GM12878 (cell line): ENCODE measurements at regions not wholly inside any gene's neighbourhood (a gene's known extent, or its start where the extent isn't known, plus 50 kb on each side); places are given as distances from the start of the nearest gene placed in this dataset.

ENCODE experiments used
- ATAC-seq: fragments of 200-7000 bp; cut with Tn5 transposase; 3 replicates; pipeline ENCODE4 v1.9.1; 2020; ENCODE audit warnings: mild to moderate bottlenecking, moderate library complexity
- BruUV-seq: library from RNA; stranded (reverse); fragments of 400-500 nt; replicated peaks from 2 replicates; lab custom pipeline; 2021; lab: Mats Ljungman, UMichigan
- CTCF ChIA-PET: fragments of 300-600 bp; sonication (Branson Sonifier 250); formaldehyde crosslinking; extraction: SDS; loops from one replicate; lab custom pipeline; 2021; ENCODE audit warnings: inconsistent platforms; lab: Yijun Ruan, JAX
- POLR2A ChIA-PET: fragments of 350-600 bp; formaldehyde crosslinking; extraction: SDS; loops from one replicate; lab custom pipeline; 2021; ENCODE audit warnings: inconsistent platforms; lab: Charles Lee
- RAD21 ChIA-PET: fragments of 300-600 bp; sonication (Branson Sonifier 250); formaldehyde crosslinking; loops from one replicate; lab custom pipeline; 2023; ENCODE audit warnings: antibody characterized with exemption; ENCODE audit not compliant: unreplicated experiment; lab: Charles Lee
- SMC1A ChIA-PET: fragments of 300-600 bp; sonication (Branson Sonifier 250); formaldehyde crosslinking; loops from one replicate; lab custom pipeline; 2023; ENCODE audit not compliant: unreplicated experiment, uncharacterized antibody; lab: Charles Lee
- DNase-seq: peaks from one replicate; pipeline ENCODE4 v3.0.0-alpha.2; 2011; ENCODE audit warnings: low read depth, low spot score
- FAIRE-seq: peaks from 3 replicates; lab custom pipeline; 2011; peaks lifted over from hg19 to GRCh38; lab: Jason Lieb, UNC
- H2AFZ ChIP-seq: 2 replicates; pipeline ENCODE4 v1.6.0; 2011; ENCODE audit warnings: low read depth, low read length, control low read depth; ENCODE audit not compliant: control insufficient read depth
- H3K27ac ChIP-seq: 2 replicates; pipeline ENCODE4 v1.5.1; 2011; ENCODE audit warnings: control low read depth; ENCODE audit not compliant: control insufficient read depth, insufficient read depth
- H3K27me3 ChIP-seq, 2 experiments: replicated peaks in 1 of 2; 2 replicates each; pipeline versions ENCODE4 v1.6.0 to v1.6.1; 2011; ENCODE audit warnings: low read length in 1 of 2; ENCODE audit not compliant: control insufficient read depth in 2 of 2, insufficient read depth in 2 of 2
- H3K36me3 ChIP-seq, 2 experiments: 2 replicates each; pipeline ENCODE4 v1.5.1; 2011; ENCODE audit warnings: low read length in 1 of 2; ENCODE audit not compliant: control insufficient read depth in 2 of 2, insufficient read depth in 2 of 2
- H3K4me1 ChIP-seq: 2 replicates; pipeline ENCODE4 v1.6.1; 2011; ENCODE audit warnings: mild to moderate bottlenecking, low read length, moderate library complexity, mixed read lengths; ENCODE audit not compliant: control insufficient read depth, insufficient read depth
- H3K4me2 ChIP-seq: 2 replicates; pipeline ENCODE4 v1.6.0; 2011; ENCODE audit warnings: control low read depth; ENCODE audit not compliant: control insufficient read depth, insufficient read depth
- H3K4me3 ChIP-seq: fragments of 200-600 bp; sonication (generic); 2 replicates; pipeline ENCODE4 v1.5.1; 2016
- H3K79me2 ChIP-seq: 2 replicates; pipeline ENCODE4 v1.6.0; 2011; ENCODE audit warnings: low read length; ENCODE audit not compliant: control insufficient read depth, insufficient read depth
- H3K9ac ChIP-seq: 2 replicates; pipeline ENCODE4 v1.8.0; 2011; ENCODE audit warnings: low read length, control low read depth, mixed read lengths; ENCODE audit not compliant: control insufficient read depth, insufficient read depth
- H3K9me3 ChIP-seq: replicated peaks from 3 replicates; pipeline ENCODE4 v1.5.1; 2011; ENCODE audit warnings: mild to moderate bottlenecking, low read length; ENCODE audit not compliant: control insufficient read depth, insufficient read depth
- H4K20me1 ChIP-seq: 2 replicates; pipeline ENCODE4 v1.6.0; 2011; ENCODE audit not compliant: control insufficient read depth, insufficient read depth
- SUZ12 ChIP-seq: fragments of 200-600 bp; sonication (generic); IDR thresholded peaks from one replicate; pipeline ENCODE4 v1.6.1; 2018; ENCODE audit warnings: antibody characterized with exemption, mild to moderate bottlenecking; ENCODE audit not compliant: unreplicated experiment
- TARDBP ChIP-seq: IDR thresholded peaks from 2 replicates; pipeline ENCODE4 v1.6.1; 2016; ENCODE audit warnings: borderline replicate concordance
- WGBS: methylation state at CpG from one replicate; pipeline ENCODE4 v1.1.6; 2016; ENCODE audit warnings: low lambda C conversion rate; ENCODE audit not compliant: insufficient replicate concordance, insufficient coverage; ENCODE audit errors: missing lambda C conversion rate; 5-methylcytosine and 5-hydroxymethylcytosine counted together
- in situ Hi-C: fragments of 300-500 bp; cut with MboI; formaldehyde crosslinking; loops from 9 replicates; pipeline ENCODE4 v1.14.3; 2018; ENCODE audit warnings: mixed read lengths
- intact Hi-C: fragments of 100-400 bp; cut with micrococcal nuclease; formaldehyde crosslinking; loops from one replicate; pipeline ENCODE4 v1.14.2; 2022; ENCODE audit not compliant: unreplicated experiment

- ChIA-PET RAD21 (no interaction called here), CTCF (interaction anchor here (0.6 to 0.7 kb wide), 2 partner anchors 23 to 244 kb away, joined by 3 read pairs; no protein-coding TSS in a partner anchor), POLR2A (no interaction called here), SMC1A (no interaction called here)
- peaks cover 16% of the 10 kb centered on the region for H3K4me1 ChIP-seq
- H3K4me2 ChIP-seq = no peak overlapping the region
- no peaks in the 10 kb centered on the region for H3K79me2 ChIP-seq
- no peaks in the 10 kb centered on the region for H3K9me3 ChIP-seq
- in situ Hi-C loops = loop anchor here (10.0 kb wide), 1 partner anchor 317 kb away; no protein-coding TSS in a partner anchor
- no peaks in the 10 kb centered on the region for H3K36me3 ChIP-seq
- no peak overlapping the region for H3K4me3 ChIP-seq
- intact Hi-C loops = loop anchor here (10.0 kb wide), 1 partner anchor 283 kb away; no protein-coding TSS in a partner anchor
- TF ChIP-seq TARDBP = no peak
- ATAC-seq = no peak
- no peak overlapping the region for H2AFZ ChIP-seq
- 2% methylated on average over 2 of the region's 2 CpGs for WGBS
- H3K27me3 ChIP-seq = no peaks in the 10 kb centered on the region
- BruUV-seq = no TSS peak
- H3K27ac ChIP-seq = no peak overlapping the region
- no peak for FAIRE-seq
- no peak for DNase-seq
- H3K9ac ChIP-seq = no peak overlapping the region
- H4K20me1 ChIP-seq = no peaks in the 10 kb centered on the region
These were observed 57.0 kb upstream of the C3orf80 start for GRCh38 chr3:160168246-160168645.

- ChIA-PET CTCF (no interaction called here), RAD21 (no interaction called here), SMC1A (no interaction called here), POLR2A (interaction anchor here (0.6 kb wide), 1 partner anchor 265 kb away, joined by 4 read pairs; no protein-coding TSS in a partner anchor)
- ATAC-seq (no peak), DNase-seq (no peak), FAIRE-seq (no peak)
- Histone ChIP-seq H3K4me2 (no peak overlapping the region), H3K9me3 (no peaks in the 10 kb centered on the region), H4K20me1 (no peaks in the 10 kb centered on the region), H2AFZ (no peak overlapping the region), H3K79me2 (no peaks in the 10 kb centered on the region), H3K4me1 (peaks cover 16% of the 10 kb centered on the region), H3K27me3 (no peaks in the 10 kb centered on the region), H3K4me3 (no peak overlapping the region), H3K27ac (no peak overlapping the region), H3K36me3 (no peaks in the 10 kb centered on the region), H3K9ac (no peak overlapping the region)
- intact Hi-C loops (loop anchor here (10.0 kb wide), 1 partner anchor 285 kb away; no protein-coding TSS in a partner anchor), in situ Hi-C loops (loop anchor here (10.0 kb wide), 1 partner anchor 315 kb away; no protein-coding TSS in a partner anchor)
- no TSS peak for BruUV-seq
- WGBS = 58% methylated on average over 7 of the region's 7 CpGs
- TF ChIP-seq SUZ12 = no peak
These were observed 55.9 kb upstream of the C3orf80 start for GRCh38 chr3:160169139-160169976.
